ENCODE measurements at regions not wholly inside any gene's neighbourhood (a gene's known extent, or its start where the extent isn't known, plus 50 kb on each side); places are given as distances from the start of the nearest gene placed in this dataset.

GRCh38 chr3:28019740-28020139, 221.7 kb upstream of the CMC1 start (continued):
- TF ChIP-seq REST (IDR thresholded peaks at IDR 0.05; ENCODE audit: low read depth) = no peak
- TF ChIP-seq JUND (IDR thresholded peaks at IDR 0.05) = no peak

DNA sequence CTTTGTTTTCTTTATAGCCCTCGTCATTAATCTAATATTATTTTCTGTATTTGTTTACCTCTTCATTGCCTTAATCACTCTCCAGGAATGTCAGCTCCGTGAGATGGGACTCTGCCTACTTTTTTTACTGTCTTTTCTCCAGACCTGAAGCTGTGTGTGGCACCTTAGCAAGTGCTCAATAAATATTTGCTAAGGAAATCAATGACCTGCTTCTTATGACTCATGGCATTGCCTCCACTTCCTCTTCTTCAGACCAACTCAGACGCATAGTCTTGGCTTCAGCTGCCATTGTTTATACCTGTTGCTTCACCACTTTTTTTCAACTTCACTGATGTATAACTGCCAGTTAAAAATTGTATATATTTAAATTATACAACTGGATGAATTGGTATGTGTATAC, 218.5 kb upstream of the CMC1 start:
- H3K9me2 ChIP-seq (ENCODE audit: insufficient read depth) = no peaks in the 10 kb centered on the region
- no peaks in the 10 kb centered on the region for H3K36me3 ChIP-seq (ENCODE audit: control insufficient read depth in 1 of 2, insufficient read depth in 2 of 2, low read length in 2 of 2)
- intact Hi-C loops (cut with micrococcal nuclease) = no loop called here
- DNase-seq (ENCODE audit: low read depth, low spot score) = no peak
- no peaks in the 10 kb centered on the region for H3K27me3 ChIP-seq (ENCODE audit: insufficient read depth, low read length)
- no peaks in the 10 kb centered on the region for H3K9me3 ChIP-seq (ENCODE audit: control insufficient read depth in 1 of 2, insufficient read depth in 1 of 2, low read depth in 1 of 2, low read length in 2 of 2)
- POLR2A ChIA-PET = no interaction called here
- no peak overlapping the region for H3K4me3 ChIP-seq (replicated peaks in 1 of 2; ENCODE audit: low read depth in 1 of 2, low read length in 2 of 2)
- H3K79me2 ChIP-seq (ENCODE audit: insufficient read depth, low read length) = no peaks in the 10 kb centered on the region
- TF ChIP-seq YY1 (IDR thresholded peaks at IDR 0.05; ENCODE audit: extremely low read depth, insufficient replicate concordance, low read depth, low read length) (no peak), EGR1 (IDR thresholded peaks at IDR 0.05; ENCODE audit: low read depth) (no peak), CBX3 (IDR thresholded peaks at IDR 0.05; ENCODE audit: low read depth) (no peak), JUND (IDR thresholded peaks at IDR 0.05) (no peak)
- TF ChIP-seq, protein P1, sequence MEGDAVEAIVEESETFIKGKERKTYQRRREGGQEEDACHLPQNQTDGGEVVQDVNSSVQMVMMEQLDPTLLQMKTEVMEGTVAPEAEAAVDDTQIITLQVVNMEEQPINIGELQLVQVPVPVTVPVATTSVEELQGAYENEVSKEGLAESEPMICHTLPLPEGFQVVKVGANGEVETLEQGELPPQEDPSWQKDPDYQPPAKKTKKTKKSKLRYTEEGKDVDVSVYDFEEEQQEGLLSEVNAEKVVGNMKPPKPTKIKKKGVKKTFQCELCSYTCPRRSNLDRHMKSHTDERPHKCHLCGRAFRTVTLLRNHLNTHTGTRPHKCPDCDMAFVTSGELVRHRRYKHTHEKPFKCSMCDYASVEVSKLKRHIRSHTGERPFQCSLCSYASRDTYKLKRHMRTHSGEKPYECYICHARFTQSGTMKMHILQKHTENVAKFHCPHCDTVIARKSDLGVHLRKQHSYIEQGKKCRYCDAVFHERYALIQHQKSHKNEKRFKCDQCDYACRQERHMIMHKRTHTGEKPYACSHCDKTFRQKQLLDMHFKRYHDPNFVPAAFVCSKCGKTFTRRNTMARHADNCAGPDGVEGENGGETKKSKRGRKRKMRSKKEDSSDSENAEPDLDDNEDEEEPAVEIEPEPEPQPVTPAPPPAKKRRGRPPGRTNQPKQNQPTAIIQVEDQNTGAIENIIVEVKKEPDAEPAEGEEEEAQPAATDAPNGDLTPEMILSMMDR (IDR thresholded peaks at IDR 0.05 in 2 of 3, conservative IDR thresholded peaks at IDR 0.05 in 1 of 3; ENCODE audit: borderline replicate concordance in 1 of 3, insufficient read depth in 1 of 3, low read depth in 2 of 3, low read length in 2 of 3) = no peak
- CTCF ChIA-PET = no interaction called here
- no peak for ATAC-seq
- no peak overlapping the region for H3K4me2 ChIP-seq (ENCODE audit: low read length)
- H3K27ac ChIP-seq (ENCODE audit: low read depth, low read length) = no peak overlapping the region
- no TSS peak for BruUV-seq (replicated peaks)
- H2AFZ ChIP-seq (ENCODE audit: low read depth, low read length, poor library complexity, severe bottlenecking) = no peak overlapping the region
- 0 out of 4 replicates have a peak, but pooled peaks cover 0 to 3% of the 10 kb centered on the region in 2 experiments for H3K4me1 ChIP-seq (ENCODE audit: control insufficient read depth in 1 of 2, insufficient read depth in 2 of 2, low read length in 2 of 2)
- RAD21 ChIA-PET (ENCODE audit: low non-redundant PET in 1 of 2, low total read pairs in 2 of 2, uncharacterized antibody in 2 of 2, unreplicated experiment in 2 of 2) = interaction anchor here in 1 of 2 experiments (0.6 kb wide), 1 partner anchor 222 kb away, joined by 3 read pairs; no protein-coding TSS in a partner anchor
- H3K9ac ChIP-seq (ENCODE audit: low read length) = no peak overlapping the region
- no peaks in the 10 kb centered on the region for H4K20me1 ChIP-seq (ENCODE audit: insufficient read depth)
